Neuronal stem cell (in vitro differentiated cells): ENCODE measurements at regions not wholly inside any gene's neighbourhood (a gene's known extent, or its start where the extent isn't known, plus 50 kb on each side); places are given as distances from the start of the nearest gene placed in this dataset.

ENCODE experiments used
- DNase-seq: peaks from one replicate; pipeline ENCODE4 v3.0.0-alpha.2; 2013; ENCODE audit warnings: low spot score
- H2AFZ ChIP-seq: one replicate; pipeline ENCODE4 v1.6.1; 2013; ENCODE audit warnings: mild to moderate bottlenecking, low read length, inconsistent platforms
- H2AK5ac ChIP-seq: 2 replicates; pipeline ENCODE4 v1.6.1; 2013; ENCODE audit warnings: low read depth, mild to moderate bottlenecking, inconsistent platforms, low read length, moderate library complexity, mixed read lengths
- H2BK120ac ChIP-seq: 2 replicates; pipeline ENCODE4 v1.6.1; 2013; ENCODE audit warnings: low read depth, mild to moderate bottlenecking, inconsistent platforms, low read length, moderate library complexity, mixed read lengths
- H2BK12ac ChIP-seq: one replicate; pipeline ENCODE4 v1.6.1; 2013; ENCODE audit warnings: low read length, inconsistent platforms
- H2BK15ac ChIP-seq: 2 replicates; pipeline ENCODE4 v1.6.1; 2013; ENCODE audit warnings: mild to moderate bottlenecking, low read length, inconsistent platforms, mixed read lengths
- H2BK5ac ChIP-seq: one replicate; pipeline ENCODE4 v1.6.1; 2013; ENCODE audit warnings: inconsistent platforms, mild to moderate bottlenecking, low read length, moderate library complexity
- H3K14ac ChIP-seq: one replicate; pipeline ENCODE4 v1.6.1; 2013; ENCODE audit warnings: low read length, inconsistent platforms
- H3K18ac ChIP-seq: 2 replicates; pipeline ENCODE4 v1.6.1; 2013; ENCODE audit warnings: low read length, inconsistent platforms
- H3K23ac ChIP-seq: 2 replicates; pipeline ENCODE4 v1.6.1; 2013; ENCODE audit warnings: low read depth, mild to moderate bottlenecking, mixed read lengths, low read length, inconsistent platforms; ENCODE audit not compliant: poor library complexity
- H3K27ac ChIP-seq: replicated peaks from 3 replicates; pipeline ENCODE4 v1.5.1; 2013; ENCODE audit warnings: low read length, inconsistent platforms
- H3K27me3 ChIP-seq, 3 experiments: 2 replicates each; pipeline ENCODE4 v1.6.1; 2013; ENCODE audit warnings: low read length in 3 of 3, mild to moderate bottlenecking in 2 of 3, inconsistent platforms in 1 of 3, low read depth in 1 of 3, mixed read lengths in 1 of 3, moderate library complexity in 1 of 3; ENCODE audit not compliant: control insufficient read depth in 3 of 3, insufficient read depth in 3 of 3
- H3K36me3 ChIP-seq, 2 donors: replicated peaks in 1 of 2; 2 replicates each; pipeline ENCODE4 v1.6.1; 2013; ENCODE audit warnings: low read length in 2 of 2; ENCODE audit not compliant: control insufficient read depth in 2 of 2, insufficient read depth in 2 of 2
- H3K4ac ChIP-seq: 2 replicates; pipeline ENCODE4 v1.6.1; 2013; ENCODE audit warnings: inconsistent platforms, mild to moderate bottlenecking, low read length, moderate library complexity
- H3K4me1 ChIP-seq, 2 donors: 1 replicate in 1 of 2; 2 replicates in 1 of 2; pipeline ENCODE4 v1.6.1; 2013; ENCODE audit warnings: low read length in 2 of 2, low read depth in 1 of 2; ENCODE audit not compliant: control insufficient read depth in 2 of 2, insufficient read depth in 1 of 2
- H3K4me2 ChIP-seq: one replicate; pipeline ENCODE4 v1.6.1; 2013; ENCODE audit warnings: mild to moderate bottlenecking, low read length, inconsistent platforms; ENCODE audit not compliant: insufficient read depth, poor library complexity, severe bottlenecking
- H3K4me3 ChIP-seq, 2 donors: 2 replicates each; pipeline ENCODE4 v1.5.1; 2013; ENCODE audit warnings: low read length in 2 of 2, mild to moderate bottlenecking in 2 of 2, inconsistent platforms in 1 of 2, moderate library complexity in 1 of 2
- H3K79me1 ChIP-seq: one replicate; pipeline ENCODE4 v1.6.1; 2013; ENCODE audit warnings: low read depth, mild to moderate bottlenecking, inconsistent platforms, low read length, moderate library complexity
- H3K9ac ChIP-seq: one replicate; pipeline ENCODE4 v1.6.1; 2013; ENCODE audit warnings: mild to moderate bottlenecking, low read depth, low read length, inconsistent platforms; ENCODE audit not compliant: poor library complexity
- H3K9me3 ChIP-seq, 2 donors: replicated peaks in 1 of 2; 2 replicates each; pipeline versions ENCODE3 to v1.6.1; 2013; ENCODE audit warnings: low read length in 2 of 2, mild to moderate bottlenecking in 2 of 2, inconsistent platforms in 1 of 2, low read depth in 1 of 2, mixed read lengths in 1 of 2, moderate library complexity in 1 of 2; ENCODE audit not compliant: control insufficient read depth in 2 of 2, insufficient read depth in 1 of 2
- H4K8ac ChIP-seq: one replicate; pipeline ENCODE4 v1.6.1; 2013; ENCODE audit warnings: low read depth, mild to moderate bottlenecking, inconsistent platforms, low read length, moderate library complexity
- H4K91ac ChIP-seq: one replicate; pipeline ENCODE4 v1.6.1; 2013; ENCODE audit warnings: low read length, low read depth, mild to moderate bottlenecking, inconsistent platforms; ENCODE audit not compliant: poor library complexity
- WGBS, 2 donors: extraction: QIAGEN DNeasy Blood & Tissue Kit; methylation state at CpG; one replicate each; pipeline ENCODE4 v1.1.7; 2013; ENCODE audit warnings: missing lambda C conversion rate in 2 of 2, mixed read lengths in 1 of 2; ENCODE audit not compliant: insufficient read length in 2 of 2, insufficient replicate concordance in 1 of 2; ENCODE audit errors: extremely low coverage in 2 of 2; 5-methylcytosine and 5-hydroxymethylcytosine counted together

DNA sequence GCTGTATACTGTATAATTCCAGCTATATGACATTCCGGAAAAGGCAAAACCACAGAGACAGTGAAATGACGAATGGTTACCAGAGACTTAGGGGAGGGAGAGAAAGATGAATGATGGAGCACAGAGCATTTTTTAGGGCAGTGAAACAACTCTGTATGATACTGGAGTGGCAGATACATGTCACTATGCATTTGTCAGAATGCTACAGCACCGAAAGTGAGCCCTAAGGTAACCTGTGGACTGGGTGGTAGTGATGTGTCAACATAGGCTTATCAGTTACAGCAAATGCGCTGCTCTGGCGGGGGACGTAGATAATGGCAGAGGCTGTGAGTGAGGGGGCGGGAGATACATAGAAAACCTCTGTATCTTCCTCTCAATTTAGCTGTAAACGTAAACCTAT, 201.3 kb upstream of the SSTR4 start:
- no peaks in the 10 kb centered on the region for H3K4me1 ChIP-seq
- H3K18ac ChIP-seq, result no peak overlapping the region
- H3K4me2 ChIP-seq, result no peak overlapping the region
- WGBS, 2 donors, result no CpG with 5 or more reads among the region's 8 CpGs
- H3K23ac ChIP-seq, result no peak overlapping the region
- no peak overlapping the region for H2AFZ ChIP-seq
- H3K36me3 ChIP-seq, result no peaks in the 10 kb centered on the region
- no peak overlapping the region for H2BK5ac ChIP-seq
- no peak overlapping the region for H2AK5ac ChIP-seq
- no peaks in the 10 kb centered on the region for H3K79me1 ChIP-seq
- no peak overlapping the region for H2BK12ac ChIP-seq
- no peak overlapping the region for H3K4me3 ChIP-seq
- H2BK15ac ChIP-seq, result no peak overlapping the region
- H4K8ac ChIP-seq, result no peak overlapping the region
- no peaks in the 10 kb centered on the region for H3K27me3 ChIP-seq
- H4K91ac ChIP-seq, result no peak overlapping the region
- DNase-seq, result no peak
- H3K9me3 ChIP-seq, result no peaks in the 10 kb centered on the region
- no peak overlapping the region for H3K14ac ChIP-seq
- no peak overlapping the region for H3K27ac ChIP-seq
- H3K9ac ChIP-seq, result no peak overlapping the region
- H3K4ac ChIP-seq, result no peak overlapping the region
- H2BK120ac ChIP-seq, result no peak overlapping the region

DNA sequence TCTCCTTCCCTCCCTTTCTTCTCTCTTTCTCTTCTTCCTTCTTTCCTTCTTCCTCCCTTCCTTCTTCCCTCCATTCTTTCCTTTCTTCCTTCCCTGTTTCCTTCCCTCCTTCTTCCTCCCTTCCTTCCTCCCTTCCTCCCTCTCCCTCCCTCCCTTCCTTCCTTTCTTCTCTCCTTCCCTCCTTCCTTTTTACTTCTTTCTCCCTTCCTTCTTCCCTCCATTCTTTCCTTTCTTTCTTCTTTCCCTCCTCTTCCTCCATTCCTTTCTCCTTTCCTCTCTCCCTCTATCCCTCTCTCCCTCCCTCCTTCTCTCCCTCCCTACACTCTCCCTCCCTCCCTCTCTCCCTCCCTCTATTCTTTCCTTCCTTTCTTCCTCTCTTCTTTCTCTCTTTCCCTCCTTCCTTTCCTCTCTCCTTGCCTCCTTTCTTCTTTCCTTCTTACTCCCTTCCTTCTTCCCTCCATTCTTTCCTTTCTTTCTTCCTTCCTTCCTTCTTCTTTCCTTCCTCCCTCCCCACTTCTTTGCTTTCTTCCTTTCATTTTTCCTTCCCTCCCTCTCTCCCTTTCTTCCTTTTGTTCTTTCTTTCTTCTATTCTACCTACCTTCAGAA, 200.4 kb upstream of the SSTR4 start:
- H3K4me1 ChIP-seq, result no peaks in the 10 kb centered on the region
- no peak overlapping the region for H2AK5ac ChIP-seq
- no peak overlapping the region for H2BK15ac ChIP-seq
- no peaks in the 10 kb centered on the region for H3K79me1 ChIP-seq
- no peak overlapping the region for H2BK5ac ChIP-seq
- no peak overlapping the region for H3K14ac ChIP-seq
- no peak overlapping the region for H3K27ac ChIP-seq
- H2BK12ac ChIP-seq, result no peak overlapping the region
- H3K4me2 ChIP-seq, result no peak overlapping the region
- no peak overlapping the region for H3K4ac ChIP-seq
- no peak overlapping the region for H3K4me3 ChIP-seq
- H3K36me3 ChIP-seq, result no peaks in the 10 kb centered on the region
- no peaks in the 10 kb centered on the region for H3K9me3 ChIP-seq
- H2BK120ac ChIP-seq, result no peak overlapping the region
- no peak overlapping the region for H3K18ac ChIP-seq
- no peaks in the 10 kb centered on the region for H3K27me3 ChIP-seq
- no peak overlapping the region for H4K8ac ChIP-seq
- H3K9ac ChIP-seq, result no peak overlapping the region
- no peak for DNase-seq
- H4K91ac ChIP-seq, result no peak overlapping the region
- H2AFZ ChIP-seq, result no peak overlapping the region
- H3K23ac ChIP-seq, result no peak overlapping the region

DNA sequence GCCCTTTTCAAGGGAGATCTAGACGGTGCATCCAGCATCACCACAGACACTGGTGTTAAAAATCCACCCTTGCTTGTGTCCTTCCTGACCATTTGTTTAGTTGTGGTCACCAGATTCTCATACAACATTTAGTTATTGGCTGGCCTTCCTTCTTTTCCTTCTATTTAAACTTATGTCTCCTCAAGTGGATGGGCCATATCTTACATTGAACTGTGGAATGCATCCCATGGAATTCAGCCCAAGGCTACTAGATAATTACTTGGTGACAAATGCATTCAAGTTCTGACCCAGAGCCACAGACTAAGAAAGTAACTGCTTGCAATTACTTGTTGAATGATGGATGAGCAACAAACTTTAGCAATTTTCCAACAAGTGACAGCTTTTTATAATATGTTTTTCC, 198.9 kb upstream of the SSTR4 start:
- Histone ChIP-seq H3K4me1 (no peaks in the 10 kb centered on the region), H3K4me3 (no peak overlapping the region), H3K14ac (no peak overlapping the region), H3K9ac (no peak overlapping the region), H3K27me3 (no peaks in the 10 kb centered on the region), H3K9me3 (no peaks in the 10 kb centered on the region), H3K4ac (no peak overlapping the region), H3K27ac (no peak overlapping the region), H4K91ac (no peak overlapping the region), H2BK15ac (no peak overlapping the region), H3K36me3 (no peaks in the 10 kb centered on the region), H2AFZ (no peak overlapping the region), H3K18ac (no peak overlapping the region), H2BK5ac (no peak overlapping the region), H4K8ac (no peak overlapping the region), H2AK5ac (no peak overlapping the region), H3K4me2 (no peak overlapping the region), H3K79me1 (no peaks in the 10 kb centered on the region), H3K23ac (no peak overlapping the region), H2BK120ac (no peak overlapping the region), H2BK12ac (no peak overlapping the region)
- DNase-seq, result no peak
- WGBS, 2 donors, result no CpG with 5 or more reads among the region's 1 CpG

DNA sequence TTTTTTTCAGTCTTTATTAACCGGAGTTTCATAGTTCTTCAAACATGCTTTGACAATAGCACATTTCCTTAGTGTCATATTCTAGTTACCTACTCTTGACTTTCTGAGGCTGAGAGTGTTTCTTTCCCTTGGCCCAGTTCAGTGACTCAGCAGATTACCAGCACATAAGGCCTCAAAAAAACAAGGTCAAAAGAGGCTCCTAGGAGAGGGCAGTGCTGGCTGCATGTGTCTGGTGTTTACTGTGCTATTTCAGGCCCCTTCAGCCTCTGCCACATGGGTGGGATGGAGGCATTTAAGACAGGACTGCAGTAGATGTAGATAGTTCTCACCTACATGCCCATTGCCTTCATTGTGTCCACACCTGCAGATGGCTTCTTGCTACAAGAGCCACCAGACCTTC, 198.2 kb upstream of the SSTR4 start:
- H4K8ac ChIP-seq, result no peak overlapping the region
- H3K23ac ChIP-seq, result no peak overlapping the region
- H3K4me3 ChIP-seq, result no peak overlapping the region
- H3K4me1 ChIP-seq, result no peaks in the 10 kb centered on the region
- no peak for DNase-seq
- H2BK120ac ChIP-seq, result no peak overlapping the region
- no peak overlapping the region for H2BK5ac ChIP-seq
- H3K27me3 ChIP-seq, result no peaks in the 10 kb centered on the region
- no peaks in the 10 kb centered on the region for H3K79me1 ChIP-seq
- H2BK12ac ChIP-seq, result no peak overlapping the region
- H2AFZ ChIP-seq, result no peak overlapping the region
- H3K9ac ChIP-seq, result no peak overlapping the region
- no CpG with 5 or more reads among the region's 1 CpG for WGBS, 2 donors
- H2BK15ac ChIP-seq, result no peak overlapping the region
- no peak overlapping the region for H4K91ac ChIP-seq
- H3K4me2 ChIP-seq, result no peak overlapping the region
- no peak overlapping the region for H2AK5ac ChIP-seq
- no peak overlapping the region for H3K27ac ChIP-seq
- no peak overlapping the region for H3K14ac ChIP-seq
- H3K36me3 ChIP-seq, result no peaks in the 10 kb centered on the region
- H3K4ac ChIP-seq, result no peak overlapping the region
- H3K9me3 ChIP-seq, result no peaks in the 10 kb centered on the region
- H3K18ac ChIP-seq, result no peak overlapping the region
